ENCODE measurements at regions not wholly inside any gene's neighbourhood (a gene's known extent, or its start where the extent isn't known, plus 50 kb on each side); places are given as distances from the start of the nearest gene placed in this dataset.

- TF ChIP-seq POLR2A (IDR thresholded peaks at IDR 0.05) (no peak), CTCF (IDR thresholded peaks at IDR 0.05) (no peak)
Measured at GRCh38 chr1:244205171-244205570, 154.1 kb downstream of the ZBTB18 start.
